GM21723 (cell line): ENCODE measurements at regions not wholly inside any gene's neighbourhood (a gene's known extent, or its start where the extent isn't known, plus 50 kb on each side); places are given as distances from the start of the nearest gene placed in this dataset.

Experiments
- ATAC-seq: cut with Tn5 transposase; IDR thresholded peaks from one replicate; pipeline ENCODE4 v1.9.1; 2021; ENCODE audit warnings: mild to moderate bottlenecking, moderate library complexity; ENCODE audit not compliant: unreplicated experiment

- no peak for ATAC-seq
Measured at GRCh38 chr11:134474942-134475341, 62.9 kb upstream of the B3GAT1 start.

GRCh38 chr11:134474070-134474860 is 62.2 kb upstream of the B3GAT1 start:
- no peak for ATAC-seq

GRCh38 chr11:134471716-134472455 is 59.8 kb upstream of the B3GAT1 start:
- no peak for ATAC-seq

GRCh38 chr11:134471087-134471715 is 59.2 kb upstream of the B3GAT1 start:
- ATAC-seq, result no peak

- ATAC-seq, result no peak
Measured at GRCh38 chr11:134470238-134470637, 58.2 kb upstream of the B3GAT1 start.

GRCh38 chr11:134469627-134470026 is 57.6 kb upstream of the B3GAT1 start:
- no peak for ATAC-seq

GRCh38 chr11:134468796-134469195 is 56.8 kb upstream of the B3GAT1 start:
- ATAC-seq, result no peak

- no peak for ATAC-seq
Measured at GRCh38 chr11:134468081-134468668, 56.1 kb upstream of the B3GAT1 start.

GRCh38 chr11:134466610-134467567 is 54.8 kb upstream of the B3GAT1 start:
- no peak for ATAC-seq

- no peak for ATAC-seq
Measured at GRCh38 chr11:134466156-134466555, 54.1 kb upstream of the B3GAT1 start.

- ATAC-seq, result no peak
Measured at GRCh38 chr11:134464981-134465730, 53.1 kb upstream of the B3GAT1 start.

GRCh38 chr11:134464196-134464595 is 52.2 kb upstream of the B3GAT1 start:
- no peak for ATAC-seq

GRCh38 chr11:134463716-134464115 is 51.7 kb upstream of the B3GAT1 start:
- no peak for ATAC-seq
